ENCODE measurements at regions not wholly inside any gene's neighbourhood (a gene's known extent, or its start where the extent isn't known, plus 50 kb on each side); places are given as distances from the start of the nearest gene placed in this dataset.

DNA sequence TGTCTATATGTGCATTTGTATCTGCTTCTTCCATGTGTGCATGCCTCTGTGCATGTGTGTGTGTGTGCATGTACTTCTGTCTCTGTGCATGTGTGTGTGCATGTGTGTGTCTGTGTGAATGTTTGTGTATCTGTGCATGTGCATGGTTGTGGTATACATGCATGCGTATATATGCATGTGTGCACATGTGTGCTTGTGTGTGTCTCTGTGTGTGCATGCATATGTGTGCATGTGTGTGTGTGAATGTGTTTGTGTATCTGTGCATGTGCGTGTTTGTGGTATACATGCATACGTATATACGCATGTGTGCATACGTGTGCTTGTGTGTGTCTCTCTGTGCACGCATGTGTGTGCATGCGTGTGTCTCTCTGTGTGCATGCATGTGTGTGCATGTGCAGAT is 363.2 kb upstream of the SFSWAP start:
- ATAC-seq (ENCODE audit: insufficient read depth, low FRiP score) (no peak), DNase-seq (no peak)
- WGBS, 2 donors = 95 to 98% methylated on average over 7 of the region's 7 CpGs
- Histone ChIP-seq H3K4me1 (ENCODE audit: control insufficient read depth in 5 of 5, insufficient read depth in 5 of 5, low read length in 5 of 5) (no peaks in the 10 kb centered on the region), H3K9me3 (ENCODE audit: control insufficient read depth in 4 of 4, insufficient read depth in 3 of 4, low read length in 3 of 4) (peaks cover 0 to 3% (median 0%) of the 10 kb centered on the region in 4 donors), H3K4me3 (no peak overlapping the region), H3K36me3 (ENCODE audit: control insufficient read depth in 4 of 4, insufficient read depth in 4 of 4, low read length in 4 of 4) (no peaks in the 10 kb centered on the region), H3K27me3 (ENCODE audit: control insufficient read depth in 3 of 3, insufficient read depth in 3 of 3, low read length in 2 of 3) (peaks cover 0 to 20% (median 11%) of the 10 kb centered on the region in 3 donors), H3K9ac (ENCODE audit: insufficient read depth in 1 of 2, low read length in 2 of 2) (no peak overlapping the region), H3K27ac (ENCODE audit: low read depth in 1 of 2, low read length in 1 of 2) (no peak overlapping the region)
- TF ChIP-seq, protein P1, sequence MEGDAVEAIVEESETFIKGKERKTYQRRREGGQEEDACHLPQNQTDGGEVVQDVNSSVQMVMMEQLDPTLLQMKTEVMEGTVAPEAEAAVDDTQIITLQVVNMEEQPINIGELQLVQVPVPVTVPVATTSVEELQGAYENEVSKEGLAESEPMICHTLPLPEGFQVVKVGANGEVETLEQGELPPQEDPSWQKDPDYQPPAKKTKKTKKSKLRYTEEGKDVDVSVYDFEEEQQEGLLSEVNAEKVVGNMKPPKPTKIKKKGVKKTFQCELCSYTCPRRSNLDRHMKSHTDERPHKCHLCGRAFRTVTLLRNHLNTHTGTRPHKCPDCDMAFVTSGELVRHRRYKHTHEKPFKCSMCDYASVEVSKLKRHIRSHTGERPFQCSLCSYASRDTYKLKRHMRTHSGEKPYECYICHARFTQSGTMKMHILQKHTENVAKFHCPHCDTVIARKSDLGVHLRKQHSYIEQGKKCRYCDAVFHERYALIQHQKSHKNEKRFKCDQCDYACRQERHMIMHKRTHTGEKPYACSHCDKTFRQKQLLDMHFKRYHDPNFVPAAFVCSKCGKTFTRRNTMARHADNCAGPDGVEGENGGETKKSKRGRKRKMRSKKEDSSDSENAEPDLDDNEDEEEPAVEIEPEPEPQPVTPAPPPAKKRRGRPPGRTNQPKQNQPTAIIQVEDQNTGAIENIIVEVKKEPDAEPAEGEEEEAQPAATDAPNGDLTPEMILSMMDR (IDR thresholded peaks at IDR 0.05; ENCODE audit: control extremely low read depth, extremely low read depth) = no peak

DNA sequence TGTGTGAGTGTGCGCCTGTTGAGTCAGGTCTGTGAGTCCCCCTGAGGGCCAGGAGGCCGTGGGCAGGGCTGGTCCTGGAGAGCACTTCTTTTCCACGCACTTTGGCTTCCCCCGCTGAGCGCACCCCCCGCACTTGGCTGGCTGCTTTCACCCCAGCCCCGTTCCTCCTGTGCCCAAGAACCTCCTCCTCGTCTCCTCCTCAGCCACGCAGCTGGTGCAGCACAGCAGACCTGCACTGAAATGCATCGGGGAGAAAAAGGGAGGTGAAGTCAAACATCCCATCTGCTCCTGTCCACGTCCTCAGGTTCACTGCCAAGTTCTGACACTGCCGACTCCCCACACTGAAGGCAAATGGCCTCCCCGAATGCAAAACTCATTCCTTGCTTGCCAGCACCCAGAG is 362.7 kb upstream of the SFSWAP start:
- 48 to 52% methylated on average over 13 of the region's 13 CpGs for WGBS, 2 donors
- Histone ChIP-seq H3K4me1 (ENCODE audit: control insufficient read depth in 5 of 5, insufficient read depth in 5 of 5, low read length in 5 of 5) (no peaks in the 10 kb centered on the region), H3K9ac (ENCODE audit: insufficient read depth in 1 of 2, low read length in 2 of 2) (no peak overlapping the region), H3K27me3 (ENCODE audit: control insufficient read depth in 3 of 3, insufficient read depth in 3 of 3, low read length in 2 of 3) (peaks cover 0 to 20% (median 11%) of the 10 kb centered on the region in 3 donors), H3K4me3 (no peak overlapping the region), H3K36me3 (ENCODE audit: control insufficient read depth in 4 of 4, insufficient read depth in 4 of 4, low read length in 4 of 4) (no peaks in the 10 kb centered on the region), H3K9me3 (ENCODE audit: control insufficient read depth in 4 of 4, insufficient read depth in 3 of 4, low read length in 3 of 4) (peaks cover 0 to 3% (median 0%) of the 10 kb centered on the region in 4 donors), H3K27ac (ENCODE audit: low read depth in 1 of 2, low read length in 1 of 2) (no peak overlapping the region)
- DNase-seq (no peak), ATAC-seq (ENCODE audit: insufficient read depth, low FRiP score) (no peak)
- TF ChIP-seq, protein P1 (IDR thresholded peaks at IDR 0.05; ENCODE audit: control extremely low read depth, extremely low read depth) = no peak

DNA sequence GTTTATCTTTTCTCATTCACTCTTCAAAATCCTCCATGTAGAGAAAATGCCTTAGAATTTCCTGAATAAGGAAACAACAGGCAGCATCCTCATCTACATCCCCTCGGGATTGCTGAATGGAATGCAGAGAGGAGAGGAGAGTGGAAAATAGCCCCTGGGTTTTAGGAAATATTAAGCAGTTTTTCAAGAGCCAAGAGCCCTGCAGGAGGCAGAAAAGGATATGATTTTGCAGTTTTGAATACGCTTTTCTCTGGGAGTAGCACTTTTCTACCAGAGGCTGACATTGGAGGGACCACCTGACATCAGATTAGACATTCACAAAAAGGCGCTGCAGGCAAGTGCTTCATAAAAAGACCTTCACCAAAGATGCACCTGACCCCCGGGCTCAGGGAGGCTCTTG is 362.2 kb upstream of the SFSWAP start:
- ATAC-seq (ENCODE audit: insufficient read depth, low FRiP score) (no peak), DNase-seq (no peak)
- H3K4me3 ChIP-seq = no peak overlapping the region
- peaks cover 0 to 20% (median 11%) of the 10 kb centered on the region in 3 donors for H3K27me3 ChIP-seq (ENCODE audit: control insufficient read depth in 3 of 3, insufficient read depth in 3 of 3, low read length in 2 of 3)
- TF ChIP-seq, protein P1 (IDR thresholded peaks at IDR 0.05; ENCODE audit: control extremely low read depth, extremely low read depth) = no peak
- no peak overlapping the region for H3K27ac ChIP-seq (ENCODE audit: low read depth in 1 of 2, low read length in 1 of 2)
- no peaks in the 10 kb centered on the region for H3K36me3 ChIP-seq (ENCODE audit: control insufficient read depth in 4 of 4, insufficient read depth in 4 of 4, low read length in 4 of 4)
- WGBS, 2 donors = 30 to 40% methylated on average over 4 of the region's 4 CpGs
- H3K9me3 ChIP-seq (ENCODE audit: control insufficient read depth in 4 of 4, insufficient read depth in 3 of 4, low read length in 3 of 4) = peaks cover 0 to 3% (median 0%) of the 10 kb centered on the region in 4 donors
- H3K4me1 ChIP-seq (ENCODE audit: control insufficient read depth in 5 of 5, insufficient read depth in 5 of 5, low read length in 5 of 5) = no peaks in the 10 kb centered on the region
- H3K9ac ChIP-seq (ENCODE audit: insufficient read depth in 1 of 2, low read length in 2 of 2) = no peak overlapping the region
